ENCODE measurements at regions not wholly inside any gene's neighbourhood (a gene's known extent, or its start where the extent isn't known, plus 50 kb on each side); places are given as distances from the start of the nearest gene placed in this dataset.

DNA sequence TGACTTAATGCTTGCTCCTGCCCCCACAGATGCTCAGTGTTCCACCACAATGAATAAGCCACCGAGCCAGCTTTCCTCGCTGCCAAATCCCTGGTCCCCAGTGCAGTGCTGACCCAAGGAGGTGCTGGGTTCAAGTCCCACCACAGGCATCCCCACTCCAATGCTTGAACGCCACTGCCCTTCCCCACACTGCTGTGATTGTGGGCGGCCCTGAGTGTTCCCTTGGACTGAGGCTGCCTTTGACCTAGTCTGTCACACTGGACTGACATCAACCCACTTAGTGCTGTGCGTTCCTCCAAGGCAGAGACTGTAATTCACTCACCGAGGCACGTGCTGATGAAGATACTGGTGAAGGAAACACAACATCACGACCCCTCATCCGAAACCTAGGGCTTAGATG lies 83.4 kb upstream of the TMCC3 start:
- no peak for TF ChIP-seq POLR2A (IDR thresholded peaks at IDR 0.05)
- TF ChIP-seq, protein P1, sequence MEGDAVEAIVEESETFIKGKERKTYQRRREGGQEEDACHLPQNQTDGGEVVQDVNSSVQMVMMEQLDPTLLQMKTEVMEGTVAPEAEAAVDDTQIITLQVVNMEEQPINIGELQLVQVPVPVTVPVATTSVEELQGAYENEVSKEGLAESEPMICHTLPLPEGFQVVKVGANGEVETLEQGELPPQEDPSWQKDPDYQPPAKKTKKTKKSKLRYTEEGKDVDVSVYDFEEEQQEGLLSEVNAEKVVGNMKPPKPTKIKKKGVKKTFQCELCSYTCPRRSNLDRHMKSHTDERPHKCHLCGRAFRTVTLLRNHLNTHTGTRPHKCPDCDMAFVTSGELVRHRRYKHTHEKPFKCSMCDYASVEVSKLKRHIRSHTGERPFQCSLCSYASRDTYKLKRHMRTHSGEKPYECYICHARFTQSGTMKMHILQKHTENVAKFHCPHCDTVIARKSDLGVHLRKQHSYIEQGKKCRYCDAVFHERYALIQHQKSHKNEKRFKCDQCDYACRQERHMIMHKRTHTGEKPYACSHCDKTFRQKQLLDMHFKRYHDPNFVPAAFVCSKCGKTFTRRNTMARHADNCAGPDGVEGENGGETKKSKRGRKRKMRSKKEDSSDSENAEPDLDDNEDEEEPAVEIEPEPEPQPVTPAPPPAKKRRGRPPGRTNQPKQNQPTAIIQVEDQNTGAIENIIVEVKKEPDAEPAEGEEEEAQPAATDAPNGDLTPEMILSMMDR (IDR thresholded peaks at IDR 0.05) = no peak

Data from prostate gland (tissue), 2 donors.